Urinary bladder (tissue), 3 donors: ENCODE measurements at regions not wholly inside any gene's neighbourhood (a gene's known extent, or its start where the extent isn't known, plus 50 kb on each side); places are given as distances from the start of the nearest gene placed in this dataset.
A peak's percentile ranks its signal among the peaks of the same experiment; 100 is the strongest.

Source experiments
- DNase-seq: peaks from one replicate; pipeline ENCODE4 v3.0.0-alpha.2; 2015; ENCODE audit errors: extremely low spot score
- H3K27ac ChIP-seq: one replicate; pipeline ENCODE4 v1.5.1; 2013; ENCODE audit warnings: low read depth, mild to moderate bottlenecking, moderate library complexity
- H3K36me3 ChIP-seq: one replicate; pipeline ENCODE4 v1.6.1; 2013; ENCODE audit warnings: mild to moderate bottlenecking, moderate library complexity; ENCODE audit not compliant: insufficient read depth
- H3K4me1 ChIP-seq: one replicate; pipeline ENCODE4 v1.6.1; 2013; ENCODE audit warnings: mild to moderate bottlenecking, moderate library complexity; ENCODE audit not compliant: insufficient read depth
- H3K4me3 ChIP-seq: one replicate; pipeline ENCODE4 v1.5.1; 2013; ENCODE audit warnings: low read depth, low read length
- WGBS: extraction: QIAGEN DNeasy Blood & Tissue Kit; methylation state at CpG from one replicate; pipeline ENCODE4 v1.1.7; 2013; 5-methylcytosine and 5-hydroxymethylcytosine counted together
- donor health status: healthy with polysubstance abuse.
- donor health status: healthy.

DNA sequence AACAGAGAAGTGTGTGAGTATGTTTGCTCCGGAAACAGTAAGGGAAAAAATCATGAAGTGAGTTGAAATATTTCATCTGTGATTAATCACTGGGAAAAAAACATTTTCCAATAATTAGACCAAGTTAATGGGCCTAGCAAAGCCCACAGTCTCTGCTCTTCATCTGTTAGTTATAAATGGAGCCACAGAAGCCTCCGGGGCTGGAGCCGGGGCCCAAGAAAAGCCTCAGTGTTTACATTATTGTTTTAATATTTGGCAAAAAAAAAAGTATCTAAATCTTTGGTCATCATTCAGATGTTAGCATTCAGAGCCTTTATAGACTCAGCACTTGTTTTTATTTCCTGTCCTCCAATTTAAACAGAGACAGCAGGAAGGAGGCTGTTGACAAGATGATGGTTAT, 115.0 kb downstream of the UBE2U start:
- no peak overlapping the region for H3K27ac ChIP-seq
- DNase-seq, result no peak
- no peak overlapping the region for H3K4me3 ChIP-seq
- no peaks in the 10 kb centered on the region for H3K4me1 ChIP-seq
- WGBS, result 71% methylated on average over 3 of the region's 3 CpGs
- no peaks in the 10 kb centered on the region for H3K36me3 ChIP-seq

- no peak overlapping the region for H3K4me3 ChIP-seq
- 82% methylated on average over 4 of the region's 4 CpGs for WGBS
- no peak for DNase-seq
- no peaks in the 10 kb centered on the region for H3K4me1 ChIP-seq
- peak overlapping the region; percentile 16 for H3K27ac ChIP-seq
- H3K36me3 ChIP-seq, result no peaks in the 10 kb centered on the region
Observed at GRCh38 chr1:64320007-64320406, 116.6 kb downstream of the UBE2U start.

GRCh38 chr1:64320470-64320869, 117.0 kb downstream of the UBE2U start:
- H3K27ac ChIP-seq, result peak overlapping the region; percentile 16
- DNase-seq, result no peak
- 50% methylated on average over 4 of the region's 4 CpGs for WGBS

DNA sequence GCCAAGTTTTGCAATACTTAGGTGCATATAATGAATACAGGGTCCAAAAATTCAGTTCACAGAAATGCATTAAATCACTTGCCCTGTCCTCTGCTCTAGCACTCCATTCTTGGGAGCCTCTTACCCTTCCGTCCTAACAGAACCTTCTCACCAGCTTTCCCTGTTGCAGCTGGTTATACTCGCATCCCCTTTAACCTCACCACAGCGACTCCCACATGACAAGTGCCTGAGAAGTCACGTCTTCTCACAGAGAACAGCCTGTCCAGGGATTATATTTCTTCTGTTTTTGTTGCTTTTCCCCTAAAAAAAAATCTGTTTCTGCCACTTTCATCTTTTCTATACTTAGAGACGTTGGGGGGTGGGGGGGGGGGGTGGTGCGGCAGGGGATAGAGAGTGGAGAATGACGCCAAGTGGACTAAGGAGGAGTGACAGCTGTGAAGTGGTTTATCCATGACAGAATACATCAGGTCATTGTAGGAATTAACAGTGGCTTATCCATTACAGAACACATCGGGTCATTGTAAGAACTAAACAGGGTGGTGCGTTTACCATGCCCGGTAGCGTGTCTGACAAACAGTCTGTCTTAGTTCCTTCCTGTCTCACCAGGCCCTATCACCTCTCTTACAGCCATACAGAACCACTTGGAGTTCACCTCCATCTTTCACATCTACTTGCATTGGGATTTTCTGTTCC, 117.6 kb downstream of the UBE2U start:
- no peak overlapping the region for H3K4me3 ChIP-seq
- no peak overlapping the region for H3K27ac ChIP-seq
- no peaks in the 10 kb centered on the region for H3K4me1 ChIP-seq
- WGBS, result 70% methylated on average over 11 of the region's 11 CpGs
- no peak for DNase-seq
- no peaks in the 10 kb centered on the region for H3K36me3 ChIP-seq

More at GRCh38 chr1:64320470-64320869, 117.0 kb downstream of the UBE2U start:
- Histone ChIP-seq H3K4me3 (no peak overlapping the region), H3K36me3 (no peaks in the 10 kb centered on the region), H3K4me1 (no peaks in the 10 kb centered on the region)

GRCh38 chr1:64323054-64323453, 119.6 kb downstream of the UBE2U start:
- Histone ChIP-seq H3K4me1 (no peaks in the 10 kb centered on the region), H3K4me3 (no peak overlapping the region), H3K27ac (no peak overlapping the region), H3K36me3 (no peaks in the 10 kb centered on the region)
- DNase-seq, result no peak
- 83% methylated on average over 4 of the region's 4 CpGs for WGBS

- DNase-seq, result no peak
- Histone ChIP-seq H3K4me1 (no peaks in the 10 kb centered on the region), H3K27ac (no peak overlapping the region), H3K36me3 (no peaks in the 10 kb centered on the region), H3K4me3 (no peak overlapping the region)
- 90% methylated on average over 4 of the region's 4 CpGs for WGBS
Observed at GRCh38 chr1:64323882-64324281, 120.5 kb downstream of the UBE2U start.

DNA sequence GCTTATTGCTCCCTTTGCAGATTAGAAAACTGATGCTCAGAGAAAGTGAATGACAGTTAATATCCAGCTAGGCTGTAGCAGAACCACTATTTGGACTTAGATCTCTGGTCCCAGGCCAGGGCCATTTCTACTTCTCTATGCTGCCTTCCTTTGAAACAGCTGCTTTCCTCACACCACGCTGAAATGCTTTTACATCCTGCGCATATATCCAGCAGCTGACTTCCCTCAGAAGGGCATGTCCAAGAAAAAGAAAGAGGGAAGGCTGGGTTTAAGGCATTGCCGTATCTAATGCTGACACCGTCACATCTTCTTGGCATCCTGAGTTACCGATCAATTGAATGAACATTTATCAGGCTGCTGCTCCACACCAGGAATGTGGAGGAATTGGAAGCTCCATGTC, 122.4 kb downstream of the UBE2U start:
- Histone ChIP-seq H3K36me3 (no peaks in the 10 kb centered on the region), H3K4me3 (no peak overlapping the region), H3K4me1 (no peaks in the 10 kb centered on the region), H3K27ac (no peak overlapping the region)
- WGBS, result 69% methylated on average over 5 of the region's 5 CpGs
- DNase-seq, result no peak

DNA sequence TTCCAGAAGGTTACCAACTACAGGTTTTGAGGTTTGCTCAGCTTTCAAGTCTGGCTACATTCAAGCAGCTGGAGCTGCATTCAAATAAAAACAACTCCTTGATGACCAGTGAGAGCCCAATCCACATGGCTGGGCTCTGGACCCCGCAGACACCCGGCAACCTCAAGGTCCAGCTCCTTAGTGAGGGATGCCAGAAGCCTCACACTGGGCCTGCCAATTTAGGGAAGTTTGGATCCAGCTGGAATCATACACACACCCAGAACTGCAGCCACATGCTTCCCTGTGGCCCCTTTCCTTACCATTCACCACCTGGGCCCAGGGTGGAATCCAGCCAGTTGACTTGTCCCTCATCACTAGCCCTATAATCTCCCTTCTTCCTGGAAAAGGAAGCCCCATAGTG, 123.7 kb downstream of the UBE2U start:
- DNase-seq, result no peak
- Histone ChIP-seq H3K27ac (no peak overlapping the region), H3K4me3 (no peak overlapping the region), H3K4me1 (no peaks in the 10 kb centered on the region), H3K36me3 (no peaks in the 10 kb centered on the region)
- WGBS, result 93% methylated on average over 2 of the region's 2 CpGs

- Histone ChIP-seq H3K27ac (no peak overlapping the region), H3K36me3 (no peaks in the 10 kb centered on the region), H3K4me1 (no peaks in the 10 kb centered on the region), H3K4me3 (no peak overlapping the region)
- WGBS, result 84% methylated on average over 3 of the region's 3 CpGs
- DNase-seq, result no peak
Observed at GRCh38 chr1:64328193-64328592, 124.8 kb downstream of the UBE2U start.

GRCh38 chr1:64330839-64331238, 127.4 kb downstream of the UBE2U start:
- Histone ChIP-seq H3K4me1 (no peaks in the 10 kb centered on the region), H3K4me3 (no peak overlapping the region), H3K36me3 (no peaks in the 10 kb centered on the region), H3K27ac (no peak overlapping the region)
- 62% methylated on average over 4 of the region's 4 CpGs for WGBS
- DNase-seq, result no peak

DNA sequence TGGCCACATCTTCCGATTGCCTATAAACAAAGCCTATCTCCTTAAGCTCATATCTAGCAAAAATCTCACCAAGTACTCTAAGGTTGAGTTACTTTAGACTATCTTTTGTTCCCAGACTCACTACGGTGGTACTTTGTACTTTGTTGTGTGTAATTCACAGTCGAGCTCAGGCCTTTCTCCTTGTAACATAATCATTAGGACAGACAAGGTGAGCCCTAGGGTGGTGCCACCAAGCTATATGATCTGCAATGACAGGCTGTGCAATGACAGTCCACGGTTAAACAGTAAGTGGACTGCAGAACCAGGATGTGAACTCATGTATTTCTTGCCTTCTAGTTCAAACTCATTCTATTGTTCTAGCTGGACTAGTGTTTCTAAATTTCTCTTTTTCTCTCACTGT, 132.2 kb downstream of the UBE2U start:
- Histone ChIP-seq H3K4me3 (no peak overlapping the region), H3K27ac (no peak overlapping the region), H3K36me3 (no peaks in the 10 kb centered on the region), H3K4me1 (no peaks in the 10 kb centered on the region)
- WGBS, result 81% methylated on average over 4 of the region's 4 CpGs
- no peak for DNase-seq

GRCh38 chr1:64337475-64337874, 132.5 kb upstream of the CACHD1 start:
- no peaks in the 10 kb centered on the region for H3K36me3 ChIP-seq

DNA sequence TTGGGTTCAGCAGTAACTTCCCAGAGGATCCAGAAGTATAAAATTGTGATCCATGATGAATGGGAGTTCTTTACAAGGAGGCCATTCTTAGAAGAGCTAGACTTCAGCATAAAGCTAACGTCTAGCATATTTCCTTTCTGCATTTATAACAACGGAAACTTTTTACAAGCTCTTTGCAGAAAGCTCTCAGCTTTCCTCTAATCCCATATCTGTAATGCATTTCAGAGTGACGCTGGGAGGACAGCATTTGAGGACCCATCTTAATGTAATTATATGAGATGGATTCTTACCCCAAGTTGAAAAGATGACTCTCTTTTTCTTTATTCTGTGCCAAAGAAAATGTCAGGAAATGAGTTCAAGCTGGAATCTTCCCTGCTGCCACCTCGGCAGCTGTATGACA, 132.0 kb upstream of the CACHD1 start:
- Histone ChIP-seq H3K36me3 (no peaks in the 10 kb centered on the region), H3K27ac (no peak overlapping the region), H3K4me1 (no peaks in the 10 kb centered on the region), H3K4me3 (no peak overlapping the region)
- 30% methylated on average over 4 of the region's 4 CpGs for WGBS
- DNase-seq, result no peak

More at GRCh38 chr1:64337475-64337874, 132.5 kb upstream of the CACHD1 start:
- Histone ChIP-seq H3K4me3 (no peak overlapping the region), H3K27ac (no peak overlapping the region), H3K4me1 (no peaks in the 10 kb centered on the region)
- no peak for DNase-seq
- 90% methylated on average over 4 of the region's 4 CpGs for WGBS

- Histone ChIP-seq H3K27ac (no peak overlapping the region), H3K4me1 (no peaks in the 10 kb centered on the region), H3K4me3 (no peak overlapping the region), H3K36me3 (no peaks in the 10 kb centered on the region)
- DNase-seq, result no peak
- 98% methylated on average over 2 of the region's 2 CpGs for WGBS
Observed at GRCh38 chr1:64340361-64340760, 129.6 kb upstream of the CACHD1 start.
